ENCODE measurements at regions not wholly inside any gene's neighbourhood (a gene's known extent, or its start where the extent isn't known, plus 50 kb on each side); places are given as distances from the start of the nearest gene placed in this dataset.

DNA sequence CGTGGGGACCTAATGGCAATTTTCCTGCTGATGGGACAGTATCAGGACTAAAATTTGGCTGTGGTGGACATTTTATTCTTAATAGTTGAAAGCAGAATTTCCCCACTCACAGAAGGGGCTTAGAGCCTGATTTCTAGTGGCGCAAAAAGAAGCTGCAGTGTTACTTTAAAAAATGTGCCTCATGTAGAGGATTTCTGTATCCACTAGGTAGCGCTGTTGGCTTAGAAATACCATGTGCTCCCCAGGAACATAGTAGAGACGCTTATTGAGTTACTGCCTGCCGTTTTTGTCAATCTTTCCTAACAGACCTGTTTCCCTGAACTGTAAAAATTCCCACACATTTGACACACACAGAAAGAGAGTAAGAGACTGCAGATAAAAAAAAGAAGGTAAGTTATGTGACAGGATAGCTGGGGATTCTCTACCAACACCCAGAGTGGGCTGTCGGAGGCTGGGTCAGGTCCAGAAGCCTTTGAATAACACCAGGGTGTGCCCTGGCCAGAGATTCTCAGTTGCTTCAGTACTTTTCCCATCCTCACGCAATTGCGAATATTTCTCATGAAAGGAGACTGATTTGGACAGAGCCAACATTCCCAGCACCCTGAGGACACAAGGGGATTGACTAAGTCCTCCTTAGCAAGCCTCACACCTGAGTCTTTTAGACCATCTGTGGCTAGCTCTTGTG lies 88.4 kb downstream of the ZXDA start (continued):
- TF ChIP-seq KDM4A (IDR thresholded peaks at IDR 0.05; ENCODE audit: low read depth, low read length, severe bottlenecking) = no peak
- no peak for TF ChIP-seq MAX (IDR thresholded peaks at IDR 0.05)
- no peak for TF ChIP-seq YY1 (IDR thresholded peaks at IDR 0.05; ENCODE audit: low read depth, low read length)
- no peak for TF ChIP-seq SIN3A (conservative IDR thresholded peaks at IDR 0.05 in 1 of 2, IDR thresholded peaks at IDR 0.05 in 1 of 2; ENCODE audit: low read depth in 1 of 2, low read length in 2 of 2)
- TF ChIP-seq EZH2 (IDR thresholded peaks at IDR 0.05; ENCODE audit: low read depth, low read length, severe bottlenecking) = no peak
- no peak for TF ChIP-seq CBX8 (IDR thresholded peaks at IDR 0.05; ENCODE audit: borderline replicate concordance, low read depth, low read length)
